H1 (cell line): ENCODE measurements at regions not wholly inside any gene's neighbourhood (a gene's known extent, or its start where the extent isn't known, plus 50 kb on each side); places are given as distances from the start of the nearest gene placed in this dataset.
A peak's percentile ranks its signal among the peaks of the same experiment; 100 is the strongest.

Experiments
- CTCF ChIA-PET: fragments of 300-600 bp; sonication (Branson Sonifier 250); formaldehyde crosslinking; loops from one replicate; lab custom pipeline; 2021; ENCODE audit not compliant: partially characterized antibody; lab: Charles Lee
- POLR2A ChIA-PET: fragments of 300-600 bp; sonication (Branson Sonifier 250); formaldehyde crosslinking; loops from one replicate; lab custom pipeline; 2021; ENCODE audit warnings: inconsistent platforms; ENCODE audit not compliant: partially characterized antibody; lab: Charles Lee
- DNase-seq, 2 experiments: peaks; one replicate each; pipeline versions ENCODE4 v3.0.0 to v3.0.0-alpha.2; 2010 to 2022; ENCODE audit warnings: low spot score in 2 of 2, low read depth in 1 of 2, mixed read lengths in 1 of 2
- FAIRE-seq: peaks from 2 replicates; lab custom pipeline; 2011; peaks lifted over from hg19 to GRCh38; lab: Jason Lieb, UNC
- H2AFZ ChIP-seq: 2 replicates; pipeline ENCODE4 v1.8.1; 2012; ENCODE audit warnings: low read length, inconsistent platforms
- H2AK5ac ChIP-seq: 2 replicates; pipeline ENCODE4 v1.6.1; 2013; ENCODE audit warnings: low read depth, low read length
- H2BK120ac ChIP-seq: replicated peaks from 2 replicates; pipeline ENCODE3; 2013; ENCODE audit warnings: low read depth, low read length, inconsistent platforms
- H2BK12ac ChIP-seq: 2 replicates; pipeline ENCODE4 v1.6.1; 2013; ENCODE audit warnings: low read depth, low read length
- H2BK15ac ChIP-seq: 2 replicates; pipeline ENCODE4 v1.6.1; 2013; ENCODE audit warnings: low read length
- H2BK20ac ChIP-seq: 2 replicates; pipeline ENCODE4 v1.6.1; 2013; ENCODE audit warnings: low read length
- H2BK5ac ChIP-seq: 2 replicates; pipeline ENCODE4 v1.6.1; 2013; ENCODE audit warnings: low read depth, low read length
- H3K14ac ChIP-seq: 2 replicates; pipeline ENCODE4 v1.6.1; 2013; ENCODE audit warnings: inconsistent platforms; ENCODE audit not compliant: insufficient read length
- H3K18ac ChIP-seq: 2 replicates; pipeline ENCODE4 v1.6.1; 2013; ENCODE audit warnings: low read length; ENCODE audit errors: extremely low read depth
- H3K23ac ChIP-seq: 2 replicates; pipeline ENCODE4 v1.6.1; 2013; ENCODE audit warnings: inconsistent platforms; ENCODE audit not compliant: insufficient read length
- H3K23me2 ChIP-seq: 2 replicates; pipeline ENCODE4 v1.6.1; 2013; ENCODE audit warnings: low read depth, low read length
- H3K27ac ChIP-seq: 2 replicates; pipeline ENCODE4 v1.6.1; 2011; ENCODE audit warnings: low read depth, low read length, inconsistent platforms
- H3K27me3 ChIP-seq, 4 experiments: replicated peaks in 1 of 4; 1 replicate in 1 of 4; 2 replicates in 3 of 4; pipeline versions ENCODE4 v1.6.1 to v1.8.1; 2011 to 2013; ENCODE audit warnings: low read length in 3 of 4, mild to moderate bottlenecking in 3 of 4, inconsistent platforms in 2 of 4, mixed read lengths in 2 of 4, moderate library complexity in 1 of 4; ENCODE audit not compliant: control insufficient read depth in 3 of 4, insufficient read depth in 3 of 4; ENCODE audit errors: extremely low read depth in 1 of 4
- H3K36me3 ChIP-seq, 4 experiments: 2 replicates each; pipeline versions ENCODE4 v1.6.1 to v1.8.1; 2011 to 2013; ENCODE audit warnings: mild to moderate bottlenecking in 4 of 4, low read length in 3 of 4, moderate library complexity in 2 of 4, control low read depth in 1 of 4, inconsistent platforms in 1 of 4; ENCODE audit not compliant: insufficient read depth in 4 of 4, control insufficient read depth in 2 of 4
- H3K4ac ChIP-seq: replicated peaks from 2 replicates; pipeline ENCODE3; 2013; ENCODE audit warnings: low read length, low read depth, mixed read lengths, inconsistent platforms; ENCODE audit not compliant: insufficient read length
- H3K4me1 ChIP-seq, 4 experiments: replicated peaks in 1 of 4; 1 replicate in 1 of 4; 2 replicates in 3 of 4; pipeline versions ENCODE4 v1.6.1 to v1.8.1; 2011 to 2013; ENCODE audit warnings: low read length in 3 of 4, inconsistent platforms in 2 of 4, mixed read lengths in 1 of 4; ENCODE audit not compliant: insufficient read depth in 4 of 4, control insufficient read depth in 3 of 4
- H3K4me2 ChIP-seq, 2 experiments: 2 replicates each; pipeline versions ENCODE4 v1.6.1 to v1.8.1; 2011 to 2013; ENCODE audit warnings: low read depth in 2 of 2, low read length in 2 of 2, control low read depth in 1 of 2, inconsistent platforms in 1 of 2, mild to moderate bottlenecking in 1 of 2; ENCODE audit not compliant: insufficient read depth in 1 of 2
- H3K4me3 ChIP-seq, 4 experiments: fragments of 200-600, 300-600 bp in 1 of 4; sonication (generic), shearing (Covaris generic), sonication (Bioruptor Twin) in 1 of 4; 2 replicates each; pipeline versions ENCODE4 v1.5.1 to v1.8.1; 2011 to 2016; ENCODE audit warnings: low read length in 4 of 4, low read depth in 3 of 4, control low read depth in 2 of 4, inconsistent platforms in 2 of 4, mild to moderate bottlenecking in 2 of 4, mixed read lengths in 1 of 4, moderate library complexity in 1 of 4; ENCODE audit not compliant: insufficient read depth in 2 of 4; ENCODE audit errors: extremely low read depth in 1 of 4
- H3K56ac ChIP-seq: replicated peaks from 2 replicates; pipeline ENCODE3; 2013; ENCODE audit warnings: low read depth, mild to moderate bottlenecking, mixed read lengths, low read length, inconsistent platforms; ENCODE audit not compliant: insufficient read length
- H3K79me1 ChIP-seq: 2 replicates; pipeline ENCODE4 v1.6.1; 2013; ENCODE audit warnings: low read depth, low read length, control low read depth
- H3K79me2 ChIP-seq, 2 experiments: 2 replicates each; pipeline versions ENCODE4 v1.6.1 to v1.8.1; 2012 to 2013; ENCODE audit warnings: low read length in 2 of 2, mild to moderate bottlenecking in 2 of 2, inconsistent platforms in 1 of 2; ENCODE audit not compliant: insufficient read depth in 2 of 2, control insufficient read depth in 1 of 2
- H3K9ac ChIP-seq, 4 experiments: replicated peaks in 1 of 4; 1 replicate in 1 of 4; 2 replicates in 3 of 4; pipeline versions ENCODE4 v1.6.1 to v1.8.1; 2011 to 2013; ENCODE audit warnings: low read depth in 3 of 4, low read length in 3 of 4, control low read depth in 2 of 4, mild to moderate bottlenecking in 2 of 4, moderate library complexity in 2 of 4, inconsistent platforms in 1 of 4; ENCODE audit errors: extremely low read depth in 1 of 4
- H3K9me3 ChIP-seq, 2 experiments: 2 replicates each; pipeline versions ENCODE4 v1.6.1 to v1.8.1; 2012 to 2013; ENCODE audit warnings: mild to moderate bottlenecking in 2 of 2, moderate library complexity in 2 of 2, control low read depth in 1 of 2, inconsistent platforms in 1 of 2, low read depth in 1 of 2, low read length in 1 of 2, mixed read lengths in 1 of 2; ENCODE audit not compliant: insufficient read depth in 2 of 2
- H4K20me1 ChIP-seq, 2 experiments: replicated peaks in 1 of 2; 2 replicates each; pipeline versions ENCODE3 to v1.8.1; 2011 to 2013; ENCODE audit warnings: inconsistent platforms in 2 of 2, low read length in 2 of 2, mild to moderate bottlenecking in 1 of 2; ENCODE audit not compliant: insufficient read depth in 2 of 2, control insufficient read depth in 1 of 2
- H4K5ac ChIP-seq: 2 replicates; pipeline ENCODE4 v1.6.1; 2013; ENCODE audit warnings: low read length, low read depth, mixed read lengths, inconsistent platforms; ENCODE audit not compliant: insufficient read length
- H4K8ac ChIP-seq: 2 replicates; pipeline ENCODE4 v1.8.0; 2013; ENCODE audit warnings: mild to moderate bottlenecking, moderate library complexity, low read length, inconsistent platforms; ENCODE audit not compliant: insufficient read depth; ENCODE audit errors: extremely low read depth
- H4K91ac ChIP-seq: replicated peaks from 2 replicates; pipeline ENCODE3; 2013; ENCODE audit warnings: low read length, mixed read lengths, inconsistent platforms; ENCODE audit not compliant: insufficient read length
- BACH1 ChIP-seq: IDR thresholded peaks from 2 replicates; pipeline ENCODE4 v1.6.1; 2012; ENCODE audit warnings: low read length, improper control_type of control experiment
- CBX5 ChIP-seq: fragments of 300-800, 300-1000 bp; sonication (generic); IDR thresholded peaks from 2 replicates; pipeline ENCODE4 v1.7.1; 2016; ENCODE audit warnings: antibody characterized with exemption, low read length, low read depth
- MAFK ChIP-seq: IDR thresholded peaks from 2 replicates; pipeline ENCODE4 v1.6.1; 2012; ENCODE audit warnings: low read depth, mild to moderate bottlenecking, improper control_type of control experiment, low read length
- NRF1 ChIP-seq: IDR thresholded peaks from 2 replicates; pipeline ENCODE4 v1.6.1; 2011; ENCODE audit warnings: mild to moderate bottlenecking, low read depth, low read length, improper control_type of control experiment
- WGBS, 2 experiments: shearing (Covaris generic) in 1 of 2; methylation state at CpG; one replicate each; pipeline versions ENCODE4 v1.1.6 to v1.1.7; 2013 to 2015; ENCODE audit warnings: low lambda C conversion rate in 2 of 2, mixed read lengths in 2 of 2, inconsistent platforms in 1 of 2, low coverage in 1 of 2, missing lambda C conversion rate in 1 of 2; ENCODE audit not compliant: insufficient replicate concordance in 2 of 2, insufficient coverage in 1 of 2, insufficient read length in 1 of 2; ENCODE audit errors: extremely low coverage in 1 of 2, missing lambda C conversion rate in 1 of 2; 5-methylcytosine and 5-hydroxymethylcytosine counted together

DNA sequence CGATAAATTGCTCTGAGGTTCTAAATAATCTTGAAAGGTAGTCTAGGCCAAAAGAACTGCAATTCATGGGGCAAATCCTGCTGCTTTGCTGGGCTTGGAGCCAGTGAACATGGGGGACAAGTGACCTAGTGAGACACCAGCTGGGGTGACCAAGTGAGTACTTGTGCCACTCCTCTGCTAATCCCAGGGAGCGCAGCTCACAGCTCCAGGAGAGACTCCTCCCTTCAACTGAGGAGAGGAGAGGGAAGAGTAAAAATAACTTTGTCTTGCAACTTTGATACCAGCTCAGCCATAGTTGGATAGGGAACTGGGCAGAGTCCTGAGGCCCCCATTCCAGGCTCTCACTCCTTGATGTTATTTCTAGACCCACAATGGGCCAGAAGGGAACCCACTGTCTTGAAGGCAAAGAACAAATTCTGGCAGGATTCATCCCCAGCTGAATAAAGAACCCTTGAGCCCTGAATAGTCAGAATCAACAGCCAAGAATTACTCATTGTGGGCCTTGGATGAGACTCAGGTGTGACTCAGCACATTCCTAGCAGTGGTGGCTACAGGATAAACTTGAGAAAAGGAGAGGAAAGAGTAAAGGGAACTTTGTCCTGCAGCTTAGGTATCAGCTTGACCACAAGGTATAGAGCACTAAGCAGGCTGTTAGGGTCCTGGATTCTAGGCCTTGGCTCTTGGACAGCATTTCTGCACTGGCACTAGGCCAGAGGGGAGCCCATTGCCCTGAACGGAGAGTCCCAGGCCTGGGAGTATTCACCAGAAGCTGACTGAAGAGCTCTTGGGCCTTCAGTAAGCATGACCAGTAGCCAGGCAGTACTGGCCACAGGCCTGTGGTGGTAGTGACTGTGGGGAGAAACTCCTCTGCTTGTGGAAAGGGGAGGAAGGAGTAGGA lies 288.3 kb upstream of the CDH18 start:
- no peak overlapping the region for H3K9ac ChIP-seq
- peaks cover 0 to 5% (median 1%) of the 10 kb centered on the region in 4 experiments; a peak in 6 of 7 replicates for H3K27me3 ChIP-seq
- H4K5ac ChIP-seq = no peak overlapping the region
- no peak overlapping the region for H4K91ac ChIP-seq
- WGBS, 2 experiments = 87% methylated on average over 3 of the region's 3 CpGs; no CpG with 5 or more reads in 1 of the 2 experiments
- TF ChIP-seq NRF1 = no peak
- no peak for TF ChIP-seq CBX5
- peak; percentile 57 for TF ChIP-seq MAFK
- TF ChIP-seq BACH1 = peak; percentile 81
- FAIRE-seq = no peak
- peaks cover 6% of the 10 kb centered on the region in 2 experiments; a peak in 1 of 4 replicates for H3K9me3 ChIP-seq
- no peak overlapping the region for H3K4me3 ChIP-seq
- H2BK12ac ChIP-seq = no peak overlapping the region
- no peak overlapping the region for H2BK120ac ChIP-seq
- H2AFZ ChIP-seq = no peak overlapping the region
- no peak overlapping the region for H4K8ac ChIP-seq
- H3K4me1 ChIP-seq = no peaks in the 10 kb centered on the region
- no peak overlapping the region for H2BK5ac ChIP-seq
- no peak overlapping the region for H3K4ac ChIP-seq
- no peak overlapping the region for H2BK15ac ChIP-seq
- H3K4me2 ChIP-seq = no peak overlapping the region
- H2BK20ac ChIP-seq = no peak overlapping the region
- H3K79me1 ChIP-seq = no peaks in the 10 kb centered on the region
- no peak overlapping the region for H3K56ac ChIP-seq
- no peaks in the 10 kb centered on the region for H3K23me2 ChIP-seq
- POLR2A ChIA-PET = no interaction called here
- H4K20me1 ChIP-seq = no peaks in the 10 kb centered on the region
- H3K27ac ChIP-seq = no peak overlapping the region
- no peak overlapping the region for H3K14ac ChIP-seq
- CTCF ChIA-PET = no interaction called here
- H3K23ac ChIP-seq = no peak overlapping the region
- no peak overlapping the region for H2AK5ac ChIP-seq
- no peaks in the 10 kb centered on the region for H3K79me2 ChIP-seq
- no peak overlapping the region for H3K18ac ChIP-seq
- H3K36me3 ChIP-seq = no peaks in the 10 kb centered on the region
- no peak for DNase-seq
